Mesodermal cell (in vitro differentiated cells): ENCODE measurements at regions not wholly inside any gene's neighbourhood (a gene's known extent, or its start where the extent isn't known, plus 50 kb on each side); places are given as distances from the start of the nearest gene placed in this dataset.

Experiments
- H3K27ac ChIP-seq: 2 replicates; pipeline ENCODE4 v1.7.0; 2013; ENCODE audit warnings: mild to moderate bottlenecking, low read depth, low read length, moderate library complexity; ENCODE audit not compliant: severe bottlenecking
- H3K36me3 ChIP-seq: 2 replicates; pipeline ENCODE4 v1.7.1; 2013; ENCODE audit warnings: mild to moderate bottlenecking, low read length, moderate library complexity; ENCODE audit not compliant: control insufficient read depth, insufficient read depth
- H3K4me1 ChIP-seq: one replicate; pipeline ENCODE4 v1.7.1; 2013; ENCODE audit warnings: mild to moderate bottlenecking, low read length; ENCODE audit not compliant: insufficient read depth, control insufficient read depth, poor library complexity, severe bottlenecking
- H3K4me3 ChIP-seq: 2 replicates; pipeline ENCODE4 v1.7.0; 2013; ENCODE audit warnings: low read length, control low read depth, mild to moderate bottlenecking; ENCODE audit not compliant: insufficient read depth, poor library complexity, severe bottlenecking; ENCODE audit errors: extremely low read depth
- H3K9me3 ChIP-seq: 2 replicates; pipeline ENCODE4 v1.7.1; 2013; ENCODE audit warnings: mild to moderate bottlenecking, low read length, moderate library complexity; ENCODE audit not compliant: control insufficient read depth
- WGBS, 2 experiments: methylation state at CpG; one replicate each; pipeline ENCODE4 v1.1.5; 2013; ENCODE audit warnings: missing lambda C conversion rate in 2 of 2; ENCODE audit not compliant: insufficient coverage in 2 of 2; 5-methylcytosine and 5-hydroxymethylcytosine counted together

- Histone ChIP-seq H3K4me3 (no peak overlapping the region), H3K36me3 (no peaks in the 10 kb centered on the region), H3K9me3 (no peaks in the 10 kb centered on the region), H3K27ac (no peak overlapping the region), H3K4me1 (no peaks in the 10 kb centered on the region)
- WGBS, 2 experiments, result 70% methylated on average over 1 of the region's 1 CpG; no CpG with 5 or more reads in 1 of the 2 experiments
These were observed 577.0 kb downstream of the CDH11 start for GRCh38 chr16:64544859-64545258.

GRCh38 chr16:64543441-64543840 lies 578.4 kb downstream of the CDH11 start:
- no peaks in the 10 kb centered on the region for H3K36me3 ChIP-seq
- no peaks in the 10 kb centered on the region for H3K9me3 ChIP-seq
- H3K27ac ChIP-seq, result no peak overlapping the region
- WGBS, 2 experiments, result 83 to 94% methylated on average over 3 to 4 of the region's 4 CpGs
- H3K4me1 ChIP-seq, result no peaks in the 10 kb centered on the region
- H3K4me3 ChIP-seq, result no peak overlapping the region

- Histone ChIP-seq H3K36me3 (no peaks in the 10 kb centered on the region), H3K4me3 (no peak overlapping the region), H3K27ac (no peak overlapping the region), H3K9me3 (no peaks in the 10 kb centered on the region), H3K4me1 (no peaks in the 10 kb centered on the region)
- no CpG with 5 or more reads among the region's 1 CpG for WGBS, 2 experiments
These were observed 578.8 kb downstream of the CDH11 start for GRCh38 chr16:64543031-64543430.

GRCh38 chr16:64542152-64542551 lies 579.7 kb downstream of the CDH11 start:
- Histone ChIP-seq H3K4me3 (no peak overlapping the region), H3K9me3 (no peaks in the 10 kb centered on the region), H3K27ac (no peak overlapping the region), H3K4me1 (no peaks in the 10 kb centered on the region), H3K36me3 (no peaks in the 10 kb centered on the region)
- WGBS, 2 experiments, result 100% methylated on average over 1 of the region's 2 CpGs; no CpG with 5 or more reads in 1 of the 2 experiments

GRCh38 chr16:64541621-64542020 lies 580.2 kb downstream of the CDH11 start:
- H3K9me3 ChIP-seq, result no peaks in the 10 kb centered on the region
- no peak overlapping the region for H3K27ac ChIP-seq
- no peaks in the 10 kb centered on the region for H3K36me3 ChIP-seq
- no peaks in the 10 kb centered on the region for H3K4me1 ChIP-seq
- 100% methylated on average over 1 of the region's 2 CpGs; no CpG with 5 or more reads in 1 of the 2 experiments for WGBS, 2 experiments
- H3K4me3 ChIP-seq, result no peak overlapping the region

- Histone ChIP-seq H3K4me1 (no peaks in the 10 kb centered on the region), H3K4me3 (no peak overlapping the region), H3K27ac (no peak overlapping the region), H3K36me3 (no peaks in the 10 kb centered on the region), H3K9me3 (no peaks in the 10 kb centered on the region)
- 100% methylated on average over 1 of the region's 3 CpGs; no CpG with 5 or more reads in 1 of the 2 experiments for WGBS, 2 experiments
These were observed 581.4 kb downstream of the CDH11 start for GRCh38 chr16:64540434-64540833.

- Histone ChIP-seq H3K4me1 (no peaks in the 10 kb centered on the region), H3K36me3 (no peaks in the 10 kb centered on the region), H3K4me3 (no peak overlapping the region), H3K9me3 (no peaks in the 10 kb centered on the region), H3K27ac (no peak overlapping the region)
- WGBS, 2 experiments, result 86 to 89% methylated on average over 2 to 3 of the region's 4 CpGs
These were observed 582.0 kb downstream of the CDH11 start for GRCh38 chr16:64539811-64540371.

GRCh38 chr16:64534180-64534780 lies 587.6 kb downstream of the CDH11 start:
- no peaks in the 10 kb centered on the region for H3K9me3 ChIP-seq
- no peaks in the 10 kb centered on the region for H3K4me1 ChIP-seq
- 77 to 90% methylated on average over 2 to 4 of the region's 6 CpGs for WGBS, 2 experiments
- no peak overlapping the region for H3K4me3 ChIP-seq
- H3K27ac ChIP-seq, result no peak overlapping the region
- no peaks in the 10 kb centered on the region for H3K36me3 ChIP-seq

GRCh38 chr16:64532691-64533090 lies 589.2 kb downstream of the CDH11 start:
- Histone ChIP-seq H3K27ac (no peak overlapping the region), H3K4me3 (no peak overlapping the region), H3K4me1 (no peaks in the 10 kb centered on the region), H3K9me3 (no peaks in the 10 kb centered on the region), H3K36me3 (no peaks in the 10 kb centered on the region)
- 75 to 82% methylated on average over 4 to 8 of the region's 9 CpGs for whole genome bisulfite sequencing, 2 experiments

GRCh38 chr16:64532117-64532516 lies 589.7 kb downstream of the CDH11 start:
- WGBS, 2 experiments, result 83% methylated on average over 1 of the region's 3 CpGs; no CpG with 5 or more reads in 1 of the 2 experiments
- Histone ChIP-seq H3K9me3 (no peaks in the 10 kb centered on the region), H3K36me3 (no peaks in the 10 kb centered on the region), H3K4me3 (no peak overlapping the region), H3K4me1 (no peaks in the 10 kb centered on the region), H3K27ac (no peak overlapping the region)

- Histone ChIP-seq H3K36me3 (no peaks in the 10 kb centered on the region), H3K4me3 (no peak overlapping the region), H3K27ac (no peak overlapping the region), H3K4me1 (no peaks in the 10 kb centered on the region), H3K9me3 (no peaks in the 10 kb centered on the region)
- 75% methylated on average over 1 of the region's 3 CpGs; no CpG with 5 or more reads in 1 of the 2 experiments for WGBS, 2 experiments
These were observed 590.5 kb downstream of the CDH11 start for GRCh38 chr16:64531401-64531800.
